RWPE1 (cell line): ENCODE measurements at regions not wholly inside any gene's neighbourhood (a gene's known extent, or its start where the extent isn't known, plus 50 kb on each side); places are given as distances from the start of the nearest gene placed in this dataset.

Experiments
- CTCF ChIA-PET: fragments of 350-600 bp; sonication (Branson Sonifier 250); formaldehyde crosslinking; extraction: SDS; loops from one replicate; lab custom pipeline; 2021; lab: Yijun Ruan, JAX
- POLR2A ChIA-PET: fragments of 400-600 bp; formaldehyde crosslinking; extraction: SDS; loops from one replicate; lab custom pipeline; 2020; ENCODE audit warnings: antibody characterized with exemption; ENCODE audit not compliant: low non-redundant PET; lab: Yijun Ruan, JAX
- DNase-seq: peaks from one replicate; pipeline ENCODE4 v3.0.0; 2012; ENCODE audit warnings: low spot score
- H3K27ac ChIP-seq: fragments of 450-650 bp; 2 replicates; pipeline ENCODE4 v1.5.1; 2017
- TF ChIP-seq, protein P1 (sequence below): fragments of 450-650 bp; conservative IDR thresholded peaks from 2 replicates; pipeline ENCODE4 v1.5.1; 2017; ENCODE audit warnings: low read depth, mild to moderate bottlenecking

DNA sequence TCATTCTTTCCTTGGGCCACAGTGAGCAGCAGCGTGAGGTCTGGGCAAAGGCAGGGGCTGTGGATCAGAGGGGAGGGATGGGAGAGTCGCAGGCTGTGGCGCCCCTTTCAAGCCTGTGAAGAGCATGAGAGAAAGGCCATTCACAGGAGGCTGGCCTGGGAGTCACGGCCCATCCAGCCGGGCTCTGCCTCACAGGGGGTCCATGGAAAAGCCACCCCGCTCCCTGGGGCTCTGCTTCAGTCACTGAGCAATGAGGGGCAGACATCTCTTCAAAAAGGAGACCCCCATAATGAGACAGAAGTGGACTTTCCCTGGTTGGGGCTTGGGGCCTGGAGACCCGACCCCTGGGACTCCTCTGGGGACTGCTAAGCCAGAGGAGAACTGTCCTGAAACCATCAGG lies 117.0 kb upstream of the GSC start:
- POLR2A ChIA-PET, result no interaction called here
- no peak overlapping the region for H3K27ac ChIP-seq
- CTCF ChIA-PET, result interaction anchor here (0.7 kb wide), 1 partner anchor 27 kb away, joined by 5 read pairs; no protein-coding TSS in a partner anchor
- DNase-seq, result no peak
- TF ChIP-seq, protein P1, sequence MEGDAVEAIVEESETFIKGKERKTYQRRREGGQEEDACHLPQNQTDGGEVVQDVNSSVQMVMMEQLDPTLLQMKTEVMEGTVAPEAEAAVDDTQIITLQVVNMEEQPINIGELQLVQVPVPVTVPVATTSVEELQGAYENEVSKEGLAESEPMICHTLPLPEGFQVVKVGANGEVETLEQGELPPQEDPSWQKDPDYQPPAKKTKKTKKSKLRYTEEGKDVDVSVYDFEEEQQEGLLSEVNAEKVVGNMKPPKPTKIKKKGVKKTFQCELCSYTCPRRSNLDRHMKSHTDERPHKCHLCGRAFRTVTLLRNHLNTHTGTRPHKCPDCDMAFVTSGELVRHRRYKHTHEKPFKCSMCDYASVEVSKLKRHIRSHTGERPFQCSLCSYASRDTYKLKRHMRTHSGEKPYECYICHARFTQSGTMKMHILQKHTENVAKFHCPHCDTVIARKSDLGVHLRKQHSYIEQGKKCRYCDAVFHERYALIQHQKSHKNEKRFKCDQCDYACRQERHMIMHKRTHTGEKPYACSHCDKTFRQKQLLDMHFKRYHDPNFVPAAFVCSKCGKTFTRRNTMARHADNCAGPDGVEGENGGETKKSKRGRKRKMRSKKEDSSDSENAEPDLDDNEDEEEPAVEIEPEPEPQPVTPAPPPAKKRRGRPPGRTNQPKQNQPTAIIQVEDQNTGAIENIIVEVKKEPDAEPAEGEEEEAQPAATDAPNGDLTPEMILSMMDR, result no peak

DNA sequence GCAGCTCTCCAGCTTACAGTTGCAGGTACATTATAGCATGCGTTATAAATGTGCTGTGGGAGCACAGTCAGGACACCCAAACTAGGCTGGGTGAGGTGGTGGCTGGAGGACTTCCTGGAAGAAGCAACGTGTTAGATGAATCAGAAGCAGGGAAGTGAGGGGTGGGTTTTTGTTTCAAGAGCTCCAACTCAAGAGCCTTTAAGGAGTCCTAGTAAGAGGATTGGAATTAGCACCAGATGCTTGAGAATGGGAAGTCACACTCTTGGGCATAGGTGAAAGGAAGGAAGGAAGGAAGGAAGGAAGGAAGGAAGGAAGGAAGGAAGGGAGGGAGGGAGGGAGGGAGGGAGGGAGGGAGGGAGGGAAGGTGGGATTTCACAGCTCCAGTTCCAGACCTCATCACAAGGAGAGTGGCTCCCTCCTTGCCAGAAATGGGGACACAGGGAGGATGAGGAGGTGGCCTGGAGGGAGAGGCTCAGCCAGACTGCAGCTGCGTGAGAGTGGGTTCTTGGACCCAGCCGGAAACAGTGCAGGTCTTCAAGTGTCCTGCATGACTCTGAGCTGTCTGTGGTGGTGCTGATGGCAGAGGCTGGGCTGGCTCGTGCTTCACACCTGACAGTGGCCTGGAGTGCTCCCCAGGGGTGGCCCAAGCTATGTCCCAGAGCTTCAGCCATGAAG lies 115.7 kb upstream of the GSC start:
- no peak for DNase-seq
- POLR2A ChIA-PET, result no interaction called here

DNA sequence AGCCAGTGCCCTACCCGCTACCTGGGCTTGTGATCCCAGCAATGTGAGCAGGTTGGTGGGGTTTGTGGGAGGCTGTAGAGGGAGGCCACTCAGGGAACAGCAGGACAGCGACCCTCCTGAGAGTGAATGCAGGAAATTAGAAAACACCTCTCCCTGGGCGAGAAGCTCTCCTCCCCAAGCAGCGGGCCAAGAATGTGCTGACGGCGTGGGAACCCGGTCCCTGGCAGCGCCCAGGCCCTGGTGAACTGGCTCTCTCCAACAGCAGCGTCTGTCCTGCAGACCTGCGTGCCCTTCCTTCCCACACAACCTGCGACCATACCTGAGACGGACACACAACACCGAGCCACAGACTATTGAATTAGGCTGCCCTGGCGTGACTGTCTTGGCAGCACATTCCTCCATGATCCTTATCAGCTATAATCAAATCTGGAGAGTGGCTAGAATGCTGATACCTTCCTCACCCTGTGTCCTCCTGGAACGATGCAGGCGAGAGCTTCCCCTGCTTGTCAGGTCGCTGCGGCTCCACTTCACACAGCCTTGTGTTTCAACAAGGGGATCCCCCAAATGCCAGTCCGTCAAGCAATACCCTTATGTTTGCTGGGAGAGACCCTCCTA lies 114.8 kb upstream of the GSC start:
- CTCF ChIA-PET, result no interaction called here
- TF ChIP-seq, protein P1, result no peak
- no peak overlapping the region for H3K27ac ChIP-seq
- DNase-seq, result no peak
- POLR2A ChIA-PET, result no interaction called here

More for the DNA sequence above, 115.7 kb upstream of the GSC start:
- CTCF ChIA-PET, result no interaction called here
- TF ChIP-seq, protein P1, result no peak
- H3K27ac ChIP-seq, result no peak overlapping the region

DNA sequence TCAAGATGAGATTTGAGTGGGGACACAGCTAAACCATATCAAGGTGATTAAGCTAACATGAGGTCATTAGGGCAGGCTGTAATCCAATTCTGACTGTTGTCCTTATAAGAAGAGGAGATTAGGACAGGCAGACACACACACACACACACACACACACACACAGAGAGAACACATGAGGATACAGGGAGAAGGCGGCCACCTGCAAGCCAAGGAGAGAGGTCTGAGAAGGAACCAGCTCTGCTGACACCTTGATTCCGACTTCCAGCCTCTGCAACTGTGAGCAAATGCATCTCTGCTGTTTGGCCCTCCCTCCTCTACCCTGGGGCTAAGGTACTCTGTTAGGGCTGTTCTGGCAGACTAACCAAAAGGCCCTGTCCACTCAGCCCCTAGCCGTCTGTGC lies 112.5 kb upstream of the GSC start:
- POLR2A ChIA-PET, result no interaction called here
- CTCF ChIA-PET, result no interaction called here

DNA sequence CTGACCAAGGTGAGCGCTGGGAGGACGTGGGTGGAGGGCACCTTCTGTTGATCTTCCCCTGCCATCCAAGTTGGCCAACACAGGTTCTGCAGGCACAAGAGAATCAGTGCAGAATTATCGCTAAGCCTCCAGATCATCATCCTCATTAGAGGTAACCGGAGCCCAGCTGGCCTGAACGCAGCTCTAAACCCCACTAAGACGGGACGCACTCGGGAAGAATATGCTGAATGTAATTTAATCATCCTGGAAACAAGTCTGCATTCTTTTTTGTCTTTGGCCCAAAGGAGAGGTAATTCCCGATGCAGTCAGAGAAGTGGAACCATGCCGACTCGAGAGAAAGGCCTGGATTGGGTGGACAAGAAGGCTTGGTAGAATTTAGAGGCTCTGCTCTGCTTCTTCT lies 111.0 kb upstream of the GSC start:
- POLR2A ChIA-PET, result no interaction called here
- no peak for DNase-seq
- TF ChIP-seq, protein P1, result no peak
- H3K27ac ChIP-seq, result no peak overlapping the region
- CTCF ChIA-PET, result no interaction called here

More for the DNA sequence above, 112.5 kb upstream of the GSC start:
- no peak for DNase-seq
- TF ChIP-seq, protein P1, result no peak
- H3K27ac ChIP-seq, result no peak overlapping the region

DNA sequence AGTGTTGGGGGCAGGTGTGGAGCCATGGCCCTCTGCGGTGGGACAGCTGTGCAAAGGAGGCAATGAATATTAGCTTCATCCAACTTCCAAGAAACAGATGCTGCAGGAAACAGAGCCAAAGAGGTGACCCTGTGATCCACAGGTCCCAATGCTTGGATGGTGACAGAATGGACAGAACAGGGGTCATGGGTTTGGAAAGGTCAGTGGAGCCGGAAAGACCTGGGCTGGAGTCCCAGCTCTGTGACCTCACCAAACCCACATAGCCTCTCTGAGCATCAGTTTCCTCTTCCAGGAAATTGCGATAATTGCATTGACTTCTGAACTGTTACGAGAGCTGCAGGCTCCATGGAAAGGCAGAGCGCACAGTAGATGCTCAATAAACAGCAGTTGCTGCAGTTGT lies 110.2 kb upstream of the GSC start:
- H3K27ac ChIP-seq, result no peak overlapping the region
- DNase-seq, result no peak
- CTCF ChIA-PET, result interaction anchor here (0.7 kb wide), 1 partner anchor 155 kb away, joined by 4 read pairs; no protein-coding TSS in a partner anchor
- TF ChIP-seq, protein P1, result no peak
- POLR2A ChIA-PET, result no interaction called here
